GM12874 (cell line): ENCODE measurements at regions not wholly inside any gene's neighbourhood (a gene's known extent, or its start where the extent isn't known, plus 50 kb on each side); places are given as distances from the start of the nearest gene placed in this dataset.

Experiments
- TF ChIP-seq, protein P1 (sequence below): IDR thresholded peaks from 2 replicates; pipeline ENCODE4 v1.5.1; 2011; ENCODE audit warnings: low read depth, mild to moderate bottlenecking, control low read depth, low read length, moderate library complexity; ENCODE audit not compliant: insufficient read depth

DNA sequence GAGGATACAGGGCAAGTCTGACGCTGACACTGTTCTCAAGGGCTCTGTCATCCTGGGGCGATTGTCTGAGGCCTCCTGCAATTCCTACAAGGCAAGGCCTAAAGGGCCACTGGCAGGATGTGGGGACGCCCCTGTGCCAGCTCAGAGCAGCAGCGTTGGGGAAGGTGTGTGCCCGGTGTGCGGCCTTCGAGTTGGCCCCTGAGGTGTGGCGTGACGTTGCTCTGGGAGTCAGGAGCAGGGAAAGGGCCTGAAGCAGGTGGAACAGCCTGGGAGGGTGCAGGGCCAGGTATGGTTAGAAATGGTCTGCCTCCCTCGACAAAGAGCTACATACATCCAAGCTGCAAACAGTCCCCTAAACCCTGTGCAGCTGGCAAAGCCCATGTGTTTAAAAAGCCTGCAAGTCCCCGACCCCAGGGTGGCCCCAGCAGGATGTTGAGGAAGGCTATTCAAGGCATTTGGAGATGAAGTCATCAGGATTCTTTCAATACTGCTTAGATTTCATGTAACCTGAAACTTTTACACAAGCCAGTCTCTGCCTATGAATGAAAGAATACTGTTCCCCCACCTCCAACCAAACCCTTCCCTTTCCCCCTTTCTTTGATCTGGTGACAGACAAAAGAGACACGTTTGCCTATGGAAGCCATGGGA is 142.5 kb upstream of the TNS3 start:
- TF ChIP-seq, protein P1, sequence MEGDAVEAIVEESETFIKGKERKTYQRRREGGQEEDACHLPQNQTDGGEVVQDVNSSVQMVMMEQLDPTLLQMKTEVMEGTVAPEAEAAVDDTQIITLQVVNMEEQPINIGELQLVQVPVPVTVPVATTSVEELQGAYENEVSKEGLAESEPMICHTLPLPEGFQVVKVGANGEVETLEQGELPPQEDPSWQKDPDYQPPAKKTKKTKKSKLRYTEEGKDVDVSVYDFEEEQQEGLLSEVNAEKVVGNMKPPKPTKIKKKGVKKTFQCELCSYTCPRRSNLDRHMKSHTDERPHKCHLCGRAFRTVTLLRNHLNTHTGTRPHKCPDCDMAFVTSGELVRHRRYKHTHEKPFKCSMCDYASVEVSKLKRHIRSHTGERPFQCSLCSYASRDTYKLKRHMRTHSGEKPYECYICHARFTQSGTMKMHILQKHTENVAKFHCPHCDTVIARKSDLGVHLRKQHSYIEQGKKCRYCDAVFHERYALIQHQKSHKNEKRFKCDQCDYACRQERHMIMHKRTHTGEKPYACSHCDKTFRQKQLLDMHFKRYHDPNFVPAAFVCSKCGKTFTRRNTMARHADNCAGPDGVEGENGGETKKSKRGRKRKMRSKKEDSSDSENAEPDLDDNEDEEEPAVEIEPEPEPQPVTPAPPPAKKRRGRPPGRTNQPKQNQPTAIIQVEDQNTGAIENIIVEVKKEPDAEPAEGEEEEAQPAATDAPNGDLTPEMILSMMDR, result no peak

DNA sequence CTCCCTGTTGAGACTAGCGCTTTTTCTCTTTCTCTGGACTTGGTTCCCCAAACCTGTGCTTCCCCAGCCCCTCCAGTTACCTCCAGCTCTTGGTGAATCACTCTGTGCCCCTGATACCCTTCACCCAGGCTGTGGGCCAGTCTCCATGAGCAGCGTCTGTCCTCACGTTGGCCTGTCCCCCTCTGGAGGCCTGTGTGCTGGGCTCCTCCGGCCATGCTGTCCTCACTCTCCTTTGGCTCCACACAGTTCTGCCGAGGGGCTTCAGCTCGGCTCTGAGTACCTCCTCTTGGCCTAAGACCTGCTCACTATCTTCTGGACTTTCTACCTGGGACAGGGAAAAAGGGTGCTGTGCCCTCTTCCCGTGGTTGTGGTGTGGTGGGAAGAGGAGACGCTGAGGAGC is 140.2 kb upstream of the TNS3 start:
- TF ChIP-seq, protein P1, result no peak

DNA sequence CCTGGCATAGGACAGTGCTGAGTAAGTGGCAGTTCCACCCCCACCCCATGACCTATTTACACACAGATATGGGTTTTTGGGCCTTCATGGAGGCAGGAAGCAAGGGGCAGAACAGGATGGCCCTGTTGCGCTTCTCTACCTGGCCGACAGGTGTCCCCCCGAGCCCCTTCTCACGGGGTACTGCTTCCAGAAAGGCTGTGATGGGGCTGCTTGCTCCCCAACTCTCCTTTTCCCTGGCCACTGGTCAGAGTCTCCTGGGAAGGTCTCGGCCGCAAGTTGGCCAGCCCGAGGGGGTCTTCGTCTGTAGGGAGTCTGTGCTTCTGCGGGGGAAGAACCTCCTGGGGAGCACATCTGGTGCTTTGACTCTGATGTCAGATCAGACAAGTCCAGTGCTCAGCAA is 139.8 kb upstream of the TNS3 start:
- TF ChIP-seq, protein P1, result peak; percentile 54

DNA sequence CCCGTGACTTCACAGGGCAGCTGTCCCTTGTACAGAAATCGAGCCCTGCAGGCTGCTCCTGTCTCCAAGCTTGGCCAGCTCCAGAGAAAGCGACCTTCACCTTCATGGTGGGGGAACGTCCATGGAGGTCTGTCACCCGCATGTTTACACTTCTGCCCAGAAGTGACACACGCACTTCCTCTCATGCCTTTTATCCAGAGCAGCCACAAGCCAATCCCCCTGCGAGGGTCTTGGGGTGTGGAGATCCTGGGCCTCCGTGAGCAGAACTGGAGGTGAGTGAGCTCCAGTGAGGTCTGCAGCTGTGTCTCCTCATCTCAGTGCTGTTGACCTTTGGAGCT is 139.0 kb upstream of the TNS3 start:
- TF ChIP-seq, protein P1, result no peak

DNA sequence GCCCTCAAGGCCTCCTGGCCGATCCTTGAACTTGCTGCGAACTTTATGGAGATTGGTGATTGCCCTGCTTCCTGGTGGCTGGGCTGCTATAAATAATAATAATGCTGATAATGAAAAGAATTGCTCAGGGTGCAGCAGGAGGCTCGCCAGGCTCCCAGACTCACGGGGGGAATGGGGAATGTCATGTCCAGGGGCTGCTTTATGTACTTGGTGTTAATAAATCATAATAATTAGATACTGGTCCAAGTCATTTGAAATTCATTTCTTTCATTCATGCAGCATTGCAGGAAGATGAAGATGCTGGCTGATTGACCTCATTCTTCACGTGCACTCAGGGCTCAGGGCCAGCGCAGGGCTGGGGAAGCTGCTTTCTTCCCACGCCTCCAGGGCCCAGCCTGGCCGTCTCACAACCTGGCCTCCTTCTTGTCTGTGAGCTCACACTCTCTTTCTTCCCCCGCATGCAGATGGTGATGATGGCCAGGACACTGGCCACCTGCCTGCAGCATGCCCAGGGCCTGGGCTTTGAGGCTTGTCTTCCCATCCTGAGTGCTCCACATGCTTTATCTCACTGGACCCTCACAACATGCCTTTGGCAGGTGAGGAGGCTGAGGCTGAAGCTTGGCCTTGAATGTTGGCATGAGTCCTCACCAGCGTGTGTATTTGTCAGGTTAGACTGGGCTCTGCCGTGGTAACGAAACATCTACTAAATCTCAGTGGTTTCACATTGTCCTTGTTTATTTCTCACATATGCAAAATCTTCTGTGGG is 138.4 kb upstream of the TNS3 start:
- TF ChIP-seq, protein P1, result no peak

DNA sequence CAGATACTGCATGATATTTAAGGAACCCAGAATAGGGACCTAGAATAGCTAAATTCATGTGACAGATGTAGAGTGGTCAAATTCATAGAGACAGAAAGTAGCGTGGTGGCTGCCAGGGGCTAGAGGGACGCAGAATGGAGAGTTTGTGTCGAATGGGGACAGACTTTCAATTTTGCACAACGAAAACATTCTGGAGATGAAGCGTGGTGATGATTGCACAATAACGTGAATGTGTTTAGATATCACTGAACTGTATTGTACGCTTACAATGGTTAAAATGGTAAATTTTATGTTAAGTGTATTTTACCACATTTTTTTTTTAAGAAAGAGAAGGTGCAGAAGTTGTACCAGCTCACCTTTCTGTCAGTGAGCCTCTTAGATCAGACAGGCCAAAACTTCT is 137.8 kb upstream of the TNS3 start:
- TF ChIP-seq, protein P1, result no peak

DNA sequence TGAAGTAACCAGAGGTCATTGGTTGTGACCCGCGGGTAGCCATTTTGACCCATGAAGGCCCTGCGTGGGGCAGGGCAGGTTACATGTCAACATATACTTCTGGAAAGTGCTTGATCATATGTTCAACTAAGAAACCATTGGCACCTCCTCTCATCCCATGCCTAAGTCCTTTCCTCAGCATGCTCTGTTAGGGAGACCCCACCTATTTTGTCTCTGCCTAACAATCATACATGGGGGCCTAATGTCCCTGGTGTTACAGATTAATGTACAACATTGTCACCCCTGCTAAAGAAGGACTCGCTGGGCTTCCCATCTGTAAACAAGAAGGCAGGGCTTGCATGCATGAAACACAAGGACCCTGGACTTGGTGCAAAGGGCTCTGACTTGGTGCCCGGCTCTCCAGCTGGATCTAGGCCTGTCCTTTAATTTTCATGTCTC is 133.7 kb upstream of the TNS3 start:
- TF ChIP-seq, protein P1, result no peak
